Adipocyte (in vitro differentiated cells): ENCODE measurements at regions not wholly inside any gene's neighbourhood (a gene's known extent, or its start where the extent isn't known, plus 50 kb on each side); places are given as distances from the start of the nearest gene placed in this dataset.
A peak's percentile ranks its signal among the peaks of the same experiment; 100 is the strongest.

Experiments used
- DNase-seq: peaks from one replicate; pipeline ENCODE4 v3.0.0-alpha.2; 2015; ENCODE audit warnings: low read depth
- H3K27me3 ChIP-seq: replicated peaks from 2 replicates; pipeline ENCODE4 v1.7.0; 2013; ENCODE audit warnings: mild to moderate bottlenecking, low read length, moderate library complexity; ENCODE audit not compliant: control insufficient read depth, insufficient read depth
- H3K36me3 ChIP-seq: 2 replicates; pipeline ENCODE4 v1.7.0; 2013; ENCODE audit warnings: low read length, mild to moderate bottlenecking, moderate library complexity; ENCODE audit not compliant: control insufficient read depth, insufficient read depth, severe bottlenecking
- H3K4me1 ChIP-seq: 2 replicates; pipeline ENCODE4 v1.7.0; 2013; ENCODE audit warnings: mild to moderate bottlenecking, low read length, moderate library complexity; ENCODE audit not compliant: control insufficient read depth, insufficient read depth
- H3K4me3 ChIP-seq: 2 replicates; pipeline ENCODE4 v1.7.0; 2013; ENCODE audit warnings: mild to moderate bottlenecking, low read length, moderate library complexity
- H3K9ac ChIP-seq: 2 replicates; pipeline ENCODE4 v1.7.0; 2013; ENCODE audit warnings: mild to moderate bottlenecking, low read length, moderate library complexity
- H3K9me3 ChIP-seq: 2 replicates; pipeline ENCODE4 v1.7.0; 2013; ENCODE audit warnings: mild to moderate bottlenecking, low read length, moderate library complexity; ENCODE audit not compliant: control insufficient read depth

- Histone ChIP-seq H3K4me3 (no peak overlapping the region), H3K9me3 (peaks cover 5% of the 10 kb centered on the region), H3K9ac (no peak overlapping the region), H3K27me3 (no peaks in the 10 kb centered on the region), H3K36me3 (no peaks in the 10 kb centered on the region), H3K4me1 (no peaks in the 10 kb centered on the region)
- peak; percentile 11 for DNase-seq
Observed at GRCh38 chr2:145503511-145503910, 983.6 kb upstream of the ZEB2 start.

GRCh38 chr2:145501920-145502319 is 982.0 kb upstream of the ZEB2 start:
- Histone ChIP-seq H3K4me1 (no peaks in the 10 kb centered on the region), H3K9ac (no peak overlapping the region), H3K4me3 (no peak overlapping the region), H3K36me3 (no peaks in the 10 kb centered on the region), H3K9me3 (peaks cover 5% of the 10 kb centered on the region), H3K27me3 (no peaks in the 10 kb centered on the region)
- DNase-seq: no peak

GRCh38 chr2:145495590-145495989 is 975.7 kb upstream of the ZEB2 start:
- Histone ChIP-seq H3K4me1 (no peaks in the 10 kb centered on the region), H3K36me3 (no peaks in the 10 kb centered on the region), H3K9me3 (peaks cover 6% of the 10 kb centered on the region), H3K9ac (no peak overlapping the region), H3K27me3 (no peaks in the 10 kb centered on the region), H3K4me3 (no peak overlapping the region)
- DNase-seq: no peak

- no peak overlapping the region for H3K9ac ChIP-seq
- no peak overlapping the region for H3K4me3 ChIP-seq
- peaks cover 6% of the 10 kb centered on the region for H3K9me3 ChIP-seq
- no peak for DNase-seq
- no peaks in the 10 kb centered on the region for H3K36me3 ChIP-seq
- no peaks in the 10 kb centered on the region for H3K4me1 ChIP-seq
- no peaks in the 10 kb centered on the region for H3K27me3 ChIP-seq
Observed at GRCh38 chr2:145494441-145494840, 974.5 kb upstream of the ZEB2 start.

GRCh38 chr2:145488571-145488970 is 968.7 kb upstream of the ZEB2 start:
- H3K4me3 ChIP-seq: no peak overlapping the region
- H3K27me3 ChIP-seq: no peaks in the 10 kb centered on the region
- no peaks in the 10 kb centered on the region for H3K36me3 ChIP-seq
- H3K9ac ChIP-seq: no peak overlapping the region
- peaks cover 6% of the 10 kb centered on the region for H3K9me3 ChIP-seq
- DNase-seq: no peak
- peaks cover 11% of the 10 kb centered on the region for H3K4me1 ChIP-seq

GRCh38 chr2:145484448-145485097 is 964.7 kb upstream of the ZEB2 start:
- H3K9ac ChIP-seq: no peak overlapping the region
- H3K36me3 ChIP-seq: no peaks in the 10 kb centered on the region
- peaks cover 11% of the 10 kb centered on the region for H3K4me1 ChIP-seq
- no peaks in the 10 kb centered on the region for H3K9me3 ChIP-seq
- no peaks in the 10 kb centered on the region for H3K27me3 ChIP-seq
- H3K4me3 ChIP-seq: no peak overlapping the region
- DNase-seq: peak; percentile 57

GRCh38 chr2:145483854-145484253 is 963.9 kb upstream of the ZEB2 start:
- H3K9me3 ChIP-seq: no peaks in the 10 kb centered on the region
- no peak for DNase-seq
- H3K9ac ChIP-seq: no peak overlapping the region
- no peaks in the 10 kb centered on the region for H3K27me3 ChIP-seq
- no peaks in the 10 kb centered on the region for H3K36me3 ChIP-seq
- peaks cover 11% of the 10 kb centered on the region for H3K4me1 ChIP-seq
- no peak overlapping the region for H3K4me3 ChIP-seq

- H3K4me1 ChIP-seq: peaks cover 11% of the 10 kb centered on the region
- H3K36me3 ChIP-seq: no peaks in the 10 kb centered on the region
- H3K9ac ChIP-seq: no peak overlapping the region
- no peak for DNase-seq
- no peak overlapping the region for H3K4me3 ChIP-seq
- no peaks in the 10 kb centered on the region for H3K27me3 ChIP-seq
- H3K9me3 ChIP-seq: no peaks in the 10 kb centered on the region
Observed at GRCh38 chr2:145481334-145481922, 961.5 kb upstream of the ZEB2 start.

GRCh38 chr2:145464866-145465265 is 944.9 kb upstream of the ZEB2 start:
- no peak overlapping the region for H3K4me3 ChIP-seq
- H3K36me3 ChIP-seq: no peaks in the 10 kb centered on the region
- peak; percentile 5 for DNase-seq
- H3K4me1 ChIP-seq: no peaks in the 10 kb centered on the region
- H3K9ac ChIP-seq: no peak overlapping the region
- no peaks in the 10 kb centered on the region for H3K27me3 ChIP-seq
- H3K9me3 ChIP-seq: no peaks in the 10 kb centered on the region

- no peaks in the 10 kb centered on the region for H3K27me3 ChIP-seq
- no peak overlapping the region for H3K9ac ChIP-seq
- no peak for DNase-seq
- no peaks in the 10 kb centered on the region for H3K36me3 ChIP-seq
- no peaks in the 10 kb centered on the region for H3K9me3 ChIP-seq
- H3K4me1 ChIP-seq: no peaks in the 10 kb centered on the region
- no peak overlapping the region for H3K4me3 ChIP-seq
Observed at GRCh38 chr2:145460112-145460511, 940.2 kb upstream of the ZEB2 start.

- Histone ChIP-seq H3K9ac (no peak overlapping the region), H3K4me1 (no peaks in the 10 kb centered on the region), H3K9me3 (no peaks in the 10 kb centered on the region), H3K4me3 (no peak overlapping the region), H3K36me3 (no peaks in the 10 kb centered on the region), H3K27me3 (no peaks in the 10 kb centered on the region)
- peak; percentile 12 for DNase-seq
Observed at GRCh38 chr2:145431181-145431951, 911.4 kb upstream of the ZEB2 start.
